ENCODE measurements at regions not wholly inside any gene's neighbourhood (a gene's known extent, or its start where the extent isn't known, plus 50 kb on each side); places are given as distances from the start of the nearest gene placed in this dataset.

GRCh38 chr3:88713233-88713691 lies 394.2 kb upstream of the EPHA3 start:
- TF ChIP-seq MAX (IDR thresholded peaks at IDR 0.05): no peak
- no peak for TF ChIP-seq YY1 (IDR thresholded peaks at IDR 0.05; ENCODE audit: low read depth)
- no peak for TF ChIP-seq CREB1 (IDR thresholded peaks at IDR 0.05; ENCODE audit: low read depth)
- no peak for TF ChIP-seq REST (IDR thresholded peaks at IDR 0.05; ENCODE audit: low read depth)
- no peak for TF ChIP-seq EGR1 (IDR thresholded peaks at IDR 0.05)
- TF ChIP-seq EP300 (IDR thresholded peaks at IDR 0.05; ENCODE audit: borderline replicate concordance): no peak
- no peak for TF ChIP-seq FOXM1 (IDR thresholded peaks at IDR 0.05; ENCODE audit: borderline replicate concordance, low read depth)
- TF ChIP-seq TCF12 (IDR thresholded peaks at IDR 0.05; ENCODE audit: low read depth): no peak
